GM18517 (cell line): ENCODE measurements at regions not wholly inside any gene's neighbourhood (a gene's known extent, or its start where the extent isn't known, plus 50 kb on each side); places are given as distances from the start of the nearest gene placed in this dataset.

Experiments used
- ATAC-seq: cut with Tn5 transposase; IDR thresholded peaks from one replicate; pipeline ENCODE4 v1.9.1; 2021; ENCODE audit warnings: mild to moderate bottlenecking, moderate library complexity; ENCODE audit not compliant: unreplicated experiment

DNA sequence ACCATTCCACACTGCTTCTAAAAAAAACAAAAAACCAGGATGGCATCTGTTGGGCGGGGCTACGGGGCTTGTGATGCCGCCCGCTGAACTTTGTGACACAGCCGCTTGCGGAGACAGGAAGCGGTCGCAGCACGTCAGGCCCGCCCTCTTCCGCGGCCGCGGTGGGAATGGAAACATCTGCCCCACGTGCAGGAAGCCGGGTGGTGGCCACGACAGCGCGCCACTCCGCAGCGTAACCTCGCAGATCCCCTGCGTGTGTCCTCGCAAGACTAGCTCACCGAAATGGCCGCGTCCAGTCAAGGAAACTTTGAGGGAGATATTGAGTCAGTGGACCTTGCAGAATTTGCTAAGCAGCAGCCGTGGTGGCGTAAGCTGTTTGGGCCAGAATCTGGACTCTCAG, 168.5 kb downstream of the SUCLG1 start:
- ATAC-seq = no peak

DNA sequence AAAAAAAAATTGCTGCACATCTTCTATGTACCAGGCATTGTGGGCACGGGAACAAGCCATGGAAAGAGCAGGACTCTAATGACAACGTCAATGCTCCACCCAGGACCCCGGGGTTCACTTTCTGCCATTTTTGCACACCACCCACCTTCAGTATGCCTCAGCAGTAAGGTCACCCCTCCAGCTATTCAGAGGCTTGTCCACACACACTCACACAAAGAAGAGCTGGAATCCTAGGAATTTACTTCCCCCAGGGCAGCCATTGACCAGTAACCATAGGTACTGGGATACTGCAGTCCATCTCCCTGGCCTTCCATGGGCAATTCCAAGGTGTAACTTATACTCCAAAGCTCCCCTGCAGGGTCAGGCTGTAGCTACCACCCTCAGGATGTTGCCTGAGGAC, 170.8 kb downstream of the SUCLG1 start:
- no peak for ATAC-seq

DNA sequence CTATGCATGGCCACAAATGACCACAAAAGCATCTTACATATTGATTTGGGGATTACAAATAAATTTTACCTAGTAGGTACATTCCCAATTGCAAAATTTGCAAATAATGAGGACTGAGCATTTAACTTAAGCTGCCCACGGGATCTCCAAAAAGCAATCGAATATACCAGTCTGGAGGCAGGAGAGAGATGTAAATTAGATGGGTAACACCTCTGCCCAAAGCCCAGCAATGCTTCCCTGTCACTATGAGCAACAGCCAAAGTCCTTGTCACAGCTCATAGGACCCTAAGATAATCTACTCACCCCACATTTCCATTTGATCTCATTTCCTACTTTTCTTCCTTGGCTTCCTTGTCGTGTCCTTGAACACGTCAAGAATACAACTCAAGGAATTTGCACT, 172.2 kb downstream of the SUCLG1 start:
- ATAC-seq = no peak

DNA sequence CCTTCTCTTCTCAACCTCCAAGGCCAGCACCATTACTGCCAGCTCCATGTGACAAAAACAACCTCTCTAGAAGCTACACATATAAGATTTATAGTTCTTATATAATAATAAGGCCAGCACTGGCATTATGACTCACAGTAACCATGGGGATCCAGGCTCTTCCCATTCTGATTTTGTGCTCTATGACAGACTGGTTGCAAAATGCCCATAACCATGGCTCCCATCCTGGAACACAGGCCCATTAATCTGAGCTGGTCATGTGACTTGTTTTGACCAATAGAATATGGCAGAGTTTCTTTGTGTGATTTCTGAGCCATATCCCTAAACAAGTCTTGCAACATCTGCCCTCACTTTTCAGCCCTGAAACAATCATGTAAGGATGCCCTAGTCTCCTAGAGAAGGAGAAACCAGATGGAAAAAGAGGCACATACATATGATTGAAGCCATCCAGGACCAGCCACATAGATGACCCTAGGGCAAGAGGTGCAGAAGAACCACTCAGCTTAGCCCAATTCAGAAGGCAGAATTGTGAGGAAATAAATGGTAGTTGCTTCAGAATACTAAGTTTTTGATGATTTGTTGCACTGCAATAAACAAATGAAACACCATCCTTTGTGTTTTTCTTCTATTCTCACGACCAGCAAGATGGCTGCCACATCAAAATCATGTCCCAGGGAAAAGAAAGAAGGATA, 173.9 kb downstream of the SUCLG1 start:
- ATAC-seq = no peak

DNA sequence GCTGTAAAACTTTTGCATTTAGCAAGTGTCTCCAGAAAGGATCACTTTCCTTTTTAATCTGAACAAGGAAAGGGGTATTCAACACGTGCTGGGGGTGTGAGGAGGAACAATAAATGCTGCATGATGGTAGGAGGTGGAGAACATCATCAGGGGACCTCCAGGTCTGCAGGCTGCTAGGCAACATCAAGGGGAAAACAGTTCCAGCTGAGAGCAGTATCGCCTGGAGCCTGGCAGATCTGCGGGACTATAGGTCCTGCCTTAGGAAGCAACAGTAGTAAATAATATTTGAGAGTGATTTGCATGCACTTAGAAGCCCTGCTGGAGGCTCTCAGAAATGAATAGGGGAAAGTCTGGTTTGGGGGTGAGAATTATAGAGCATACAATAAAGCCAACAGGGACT, 175.6 kb downstream of the SUCLG1 start:
- no peak for ATAC-seq

DNA sequence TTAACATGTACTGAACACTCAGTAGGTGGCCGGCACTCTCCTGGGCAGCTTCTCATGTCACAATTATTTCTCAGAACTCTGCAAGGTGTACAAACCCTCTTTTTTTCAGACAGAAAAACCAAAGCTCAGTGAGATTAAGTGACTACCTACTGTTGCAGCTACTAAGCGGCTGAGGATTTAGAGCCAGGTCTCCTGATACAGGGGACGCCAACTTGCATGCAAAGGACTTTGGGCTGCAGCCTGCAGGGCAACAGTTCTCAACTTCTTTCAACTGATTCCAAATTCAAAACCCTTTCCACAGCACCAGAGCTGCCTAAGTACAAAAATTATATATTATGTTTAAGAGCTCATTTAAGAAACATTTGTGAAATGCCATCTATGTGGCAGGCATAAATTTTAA, 177.6 kb downstream of the SUCLG1 start:
- ATAC-seq = no peak

DNA sequence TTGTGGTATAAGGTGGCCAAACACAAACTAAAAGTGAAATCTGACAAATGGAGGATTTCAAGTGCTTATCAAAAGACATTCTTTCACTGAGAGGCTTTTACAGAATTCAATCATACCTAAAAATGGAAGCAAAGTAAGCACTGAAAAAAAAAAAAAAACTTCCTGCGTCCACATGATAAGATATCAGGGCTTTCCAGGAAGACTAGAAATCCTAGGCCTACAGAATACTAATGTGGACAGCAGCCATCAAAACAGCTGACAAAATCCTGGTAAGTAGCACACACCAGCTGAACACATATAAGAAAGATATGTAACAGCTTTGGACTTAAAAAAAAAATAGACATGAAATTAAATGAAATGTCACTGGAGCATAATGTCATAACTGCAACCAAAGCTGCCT, 178.2 kb downstream of the SUCLG1 start:
- ATAC-seq = no peak

DNA sequence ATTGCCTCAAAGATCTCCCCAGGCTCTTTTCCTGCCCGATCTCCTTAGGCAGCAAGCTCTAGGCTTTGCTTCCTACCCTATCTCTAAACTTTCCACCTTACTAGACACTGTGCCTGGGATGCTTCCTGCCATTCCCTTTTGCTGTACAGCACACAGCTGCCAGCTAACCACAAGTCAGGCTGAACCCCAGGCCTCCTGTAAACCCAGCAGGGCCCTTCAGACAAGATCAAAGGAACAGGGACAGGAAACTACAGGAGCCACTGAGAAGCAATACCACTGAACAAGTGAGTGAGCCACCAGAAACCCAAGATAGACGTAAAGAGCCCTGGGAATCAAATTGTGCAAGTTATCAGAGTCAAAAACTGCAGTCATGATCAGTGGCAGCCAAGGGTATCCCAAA, 180.7 kb downstream of the SUCLG1 start:
- no peak for ATAC-seq

DNA sequence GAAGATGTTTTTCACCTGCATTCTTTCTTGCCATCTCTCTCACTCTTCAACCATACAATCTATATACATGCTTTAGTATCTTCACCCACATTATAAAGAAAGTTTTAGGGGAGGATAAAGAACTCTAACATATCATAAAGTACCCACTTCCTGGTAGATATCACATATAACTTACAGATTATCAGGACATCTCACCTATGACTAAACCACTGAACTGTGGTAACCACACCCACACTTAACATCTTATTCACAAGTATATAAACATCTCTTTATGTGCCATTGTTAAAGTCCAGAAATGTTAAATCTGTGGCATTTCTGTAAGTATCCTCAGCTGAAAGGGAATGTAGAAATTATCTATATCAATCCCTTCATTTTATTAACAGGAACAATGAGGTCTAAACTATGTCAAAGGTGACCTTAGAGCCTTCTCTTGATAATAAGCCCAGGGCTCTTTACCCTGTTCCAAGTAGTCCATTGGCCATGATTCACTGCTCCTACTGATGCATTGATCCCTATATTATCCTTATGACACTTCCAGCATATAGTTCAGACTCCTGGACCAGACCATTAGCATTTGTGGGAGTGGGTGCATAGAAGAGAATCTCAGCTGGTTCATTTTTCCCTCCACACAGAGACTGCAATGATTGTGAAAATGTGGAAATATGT, 182.4 kb downstream of the SUCLG1 start:
- ATAC-seq = no peak

DNA sequence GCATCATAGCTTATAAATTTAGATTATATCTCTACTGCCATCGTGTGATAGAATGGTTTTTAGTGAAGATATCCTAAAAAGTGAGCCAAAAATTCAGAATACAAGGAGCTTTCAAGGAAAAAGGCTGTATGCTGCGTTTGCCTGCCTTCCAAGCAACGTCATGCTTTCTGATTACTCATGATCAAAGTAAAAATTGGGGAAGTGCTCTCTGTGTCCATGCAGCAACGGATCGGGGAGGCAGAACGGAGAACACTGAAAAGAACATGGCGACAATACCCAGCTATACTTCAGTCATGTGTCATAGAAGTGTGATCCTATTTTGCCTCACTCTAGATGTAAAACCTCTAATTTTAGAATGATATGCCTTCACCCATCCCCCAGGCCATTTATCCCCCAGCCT, 185.7 kb downstream of the SUCLG1 start:
- ATAC-seq = no peak

DNA sequence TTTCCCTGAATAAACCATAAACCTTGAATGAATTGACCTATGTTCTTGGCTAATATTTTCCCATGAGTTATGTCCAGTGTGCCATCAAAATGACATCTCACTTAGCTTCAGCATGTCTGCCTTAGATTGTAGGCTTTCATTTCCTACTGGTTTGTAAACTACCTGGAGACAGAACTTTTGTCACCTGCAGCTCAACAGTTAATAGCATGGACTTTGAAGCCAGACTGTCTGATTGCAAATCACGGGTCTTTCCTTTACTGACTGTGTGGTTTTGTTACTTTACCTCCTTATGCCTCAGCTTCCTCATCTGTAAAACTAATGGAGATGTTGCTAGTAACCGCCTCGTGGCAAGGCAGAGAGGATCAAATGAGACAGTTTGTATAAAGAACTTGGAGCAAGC, 187.1 kb downstream of the SUCLG1 start:
- ATAC-seq = no peak

DNA sequence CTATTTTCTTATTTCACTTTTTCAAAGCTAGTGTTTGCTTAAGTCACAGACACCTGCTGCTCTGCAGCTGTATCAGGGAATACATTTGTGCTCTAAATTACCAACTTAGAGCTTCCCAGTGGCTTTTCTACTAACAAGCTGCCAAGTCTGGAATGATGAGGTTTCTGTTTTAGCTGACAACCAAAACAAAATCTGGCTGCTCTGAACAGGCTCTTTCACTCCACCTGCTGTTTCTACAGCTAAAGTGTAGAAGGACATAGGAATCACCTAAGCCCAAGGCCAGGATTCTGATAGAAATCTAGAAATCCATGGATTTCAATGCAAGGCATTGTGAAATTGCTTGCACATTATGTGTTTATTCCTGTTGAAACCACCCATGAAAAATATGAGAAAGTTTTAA, 201.2 kb downstream of the SUCLG1 start:
- ATAC-seq = no peak

DNA sequence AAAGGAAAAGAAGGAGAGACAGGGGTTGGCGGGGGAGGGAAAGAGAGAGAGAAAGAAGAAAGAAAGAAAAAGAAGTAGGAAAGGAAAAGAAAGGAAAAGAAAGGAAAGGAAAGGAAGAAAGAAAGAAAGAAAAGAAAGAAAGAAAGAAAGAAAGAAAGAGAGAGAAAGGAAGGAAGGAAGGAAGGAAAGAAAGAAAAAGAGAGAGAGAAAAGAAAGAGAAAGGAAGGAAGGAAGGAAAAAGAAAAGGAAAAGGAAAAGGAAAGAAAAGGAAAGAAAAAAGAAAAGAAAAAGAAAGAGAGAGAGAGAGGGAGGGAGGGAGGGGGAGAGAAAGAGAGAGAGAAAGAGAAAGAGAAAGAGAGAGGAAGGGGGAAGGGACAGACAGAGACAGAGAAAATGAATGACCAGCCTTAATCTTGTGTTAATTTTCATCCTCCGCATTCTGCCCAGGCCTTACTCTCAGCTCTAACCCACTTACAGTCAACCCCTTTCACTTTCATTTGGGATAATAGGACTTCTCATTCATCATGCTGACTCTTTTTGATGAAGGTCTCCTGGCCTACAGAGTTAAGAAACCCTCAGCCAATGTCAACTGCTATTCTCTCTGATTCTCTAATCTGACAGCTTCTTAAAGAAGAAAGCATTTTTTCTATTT, 207.3 kb downstream of the SUCLG1 start:
- no peak for ATAC-seq

DNA sequence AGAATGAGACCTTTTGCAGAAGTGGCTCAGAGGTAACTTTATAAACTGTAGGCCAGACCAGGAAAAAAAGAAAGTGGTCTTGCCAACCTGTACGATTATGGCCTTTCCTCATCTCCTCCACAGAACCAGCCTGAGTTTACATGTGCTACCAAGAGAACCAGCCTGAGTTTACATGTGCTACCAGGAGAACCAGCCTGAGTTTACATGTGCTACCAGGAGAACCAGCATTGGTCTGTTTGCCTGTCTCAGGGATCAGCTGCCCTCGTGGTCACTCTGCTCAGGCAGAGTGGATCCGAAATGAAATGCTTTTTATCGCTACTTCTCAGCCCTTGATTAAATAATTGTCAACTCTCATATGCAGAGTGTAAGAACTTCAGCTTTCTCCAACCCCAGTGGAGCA, 209.9 kb downstream of the SUCLG1 start:
- no peak for ATAC-seq

DNA sequence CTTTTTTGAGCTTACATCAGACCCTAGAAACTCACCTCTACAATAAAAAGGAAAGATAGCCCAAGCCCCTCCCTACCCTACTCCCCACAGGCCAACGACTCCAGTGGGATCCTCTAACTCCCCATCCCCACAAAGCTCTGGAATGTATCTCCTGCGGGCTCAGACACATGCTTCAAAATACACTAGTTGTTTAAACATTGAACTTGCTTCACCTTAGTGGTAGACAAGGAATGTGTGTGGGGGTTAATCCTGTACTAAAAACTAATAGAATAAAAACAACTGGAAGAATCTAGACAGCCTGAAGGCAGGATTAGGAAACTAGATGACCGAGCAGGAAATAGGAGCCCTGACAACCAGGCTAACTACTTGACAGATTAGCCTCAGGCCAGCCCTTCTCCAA, 211.5 kb downstream of the SUCLG1 start:
- ATAC-seq = no peak

DNA sequence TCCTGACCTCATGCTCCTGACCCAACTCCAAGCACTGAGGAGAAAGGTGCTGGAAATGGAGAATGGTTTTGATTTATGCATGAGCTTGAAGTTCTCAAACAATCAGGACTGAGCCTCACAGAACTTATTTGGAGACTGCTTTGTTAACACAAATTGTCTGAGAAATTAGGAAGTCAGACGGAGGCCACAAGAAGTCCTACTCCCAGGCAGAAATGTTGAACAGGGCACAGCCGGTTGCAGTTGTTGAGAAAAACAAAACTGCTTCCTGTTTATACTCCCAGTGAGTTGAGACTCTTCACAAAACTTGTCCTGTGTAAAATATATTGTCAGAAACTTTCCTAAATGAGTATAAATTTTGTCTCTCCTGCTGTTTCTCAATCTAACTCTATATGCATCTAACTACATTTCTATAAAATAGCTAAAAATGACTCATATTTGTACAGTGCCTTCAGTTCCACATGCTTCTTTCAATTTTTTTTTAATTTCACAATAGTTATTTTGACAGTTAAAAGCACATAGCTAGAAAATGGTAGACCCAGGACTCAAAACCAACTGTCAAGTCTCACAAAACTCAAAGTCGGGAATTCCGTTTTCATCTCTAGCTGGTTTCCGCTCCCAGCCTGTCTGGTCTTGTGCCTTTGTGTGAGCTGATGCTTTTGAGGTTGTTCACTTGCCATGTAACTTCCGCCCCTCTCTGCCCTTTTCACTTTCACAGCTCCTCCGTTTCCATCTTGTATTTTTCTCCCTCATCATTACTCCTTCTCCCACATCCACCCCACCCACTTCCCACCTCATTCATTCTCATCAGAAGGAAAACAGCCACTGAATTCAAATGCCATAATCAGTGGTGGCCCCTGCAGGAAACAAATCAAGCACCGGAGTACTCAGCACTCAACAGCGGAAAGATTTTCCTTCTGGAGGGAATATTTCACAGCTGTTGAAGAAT, 215.0 kb downstream of the SUCLG1 start:
- no peak for ATAC-seq

DNA sequence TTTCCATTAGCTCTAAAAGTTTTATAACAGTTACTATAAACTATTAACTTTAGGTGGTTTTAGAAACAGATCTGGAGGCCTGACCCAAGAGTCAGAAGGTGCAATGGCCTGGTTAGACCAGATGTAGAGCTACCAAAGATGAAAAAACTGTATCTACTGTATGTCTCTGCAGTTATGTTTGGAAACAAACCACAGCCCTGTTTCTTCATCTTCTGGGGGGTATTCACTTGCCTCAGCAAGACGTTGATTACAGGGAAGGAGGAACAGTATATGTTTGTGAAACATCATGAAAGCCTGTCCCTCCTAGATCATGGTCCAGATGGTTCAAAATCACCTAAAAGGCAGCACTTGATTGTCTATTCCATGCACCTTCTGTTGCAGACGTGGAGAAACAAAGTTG, 220.2 kb downstream of the SUCLG1 start:
- ATAC-seq = no peak

DNA sequence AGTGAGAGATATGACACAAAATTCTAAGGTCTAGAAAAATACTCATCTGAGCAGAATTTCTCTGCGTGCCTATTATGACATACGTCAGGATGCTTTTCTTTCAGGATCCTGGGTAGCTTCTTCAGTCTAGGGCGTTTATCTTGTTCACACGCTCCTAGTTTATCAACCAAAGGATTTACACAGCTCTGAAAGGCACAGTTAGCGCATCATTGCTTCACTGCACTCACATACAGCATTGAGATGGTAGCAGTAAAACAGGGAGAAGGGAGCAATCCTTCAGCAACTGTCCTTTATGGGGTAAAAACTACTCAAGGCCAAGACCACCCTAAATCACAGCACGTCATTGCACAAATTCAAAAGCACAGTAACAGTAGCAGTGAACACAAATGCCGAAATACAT, 222.8 kb downstream of the SUCLG1 start:
- ATAC-seq = no peak

DNA sequence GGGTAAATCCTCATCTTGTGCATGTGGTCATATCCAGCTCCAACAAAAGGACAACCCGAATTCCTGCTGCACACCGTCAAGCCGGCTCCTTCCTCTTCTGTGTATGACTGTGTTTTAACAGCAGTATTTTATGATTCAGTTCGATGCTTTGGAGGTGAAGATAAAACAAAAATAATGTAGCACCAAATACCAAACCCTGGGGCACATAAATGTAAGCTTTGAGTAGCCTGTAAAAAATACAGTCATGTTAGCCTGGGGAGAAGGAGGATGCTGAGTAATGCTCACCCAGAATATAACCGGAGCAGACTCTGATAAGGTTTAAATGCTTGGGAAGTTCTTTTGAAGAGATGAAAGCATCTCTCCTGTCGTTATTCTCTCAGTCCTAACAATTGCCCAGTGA, 225.0 kb downstream of the SUCLG1 start:
- no peak for ATAC-seq

DNA sequence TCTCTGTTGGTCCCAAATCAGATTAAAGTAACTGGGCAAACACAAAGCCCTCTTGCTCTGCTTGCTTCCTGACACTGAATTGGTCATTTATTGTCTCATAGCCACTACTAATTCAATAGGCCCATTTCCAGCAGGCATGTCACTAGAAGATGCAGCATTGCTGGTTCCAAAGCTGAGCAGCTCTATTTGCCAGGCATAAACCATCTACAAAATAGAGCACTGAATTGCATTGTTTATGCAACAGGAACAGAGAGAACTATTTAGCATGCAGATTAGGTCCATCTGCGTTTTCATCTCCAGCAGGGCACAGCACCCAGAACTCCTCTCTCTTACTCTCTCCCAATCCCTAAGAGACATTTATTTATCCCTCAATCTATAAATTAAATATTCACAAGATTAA, 227.6 kb downstream of the SUCLG1 start:
- no peak for ATAC-seq

DNA sequence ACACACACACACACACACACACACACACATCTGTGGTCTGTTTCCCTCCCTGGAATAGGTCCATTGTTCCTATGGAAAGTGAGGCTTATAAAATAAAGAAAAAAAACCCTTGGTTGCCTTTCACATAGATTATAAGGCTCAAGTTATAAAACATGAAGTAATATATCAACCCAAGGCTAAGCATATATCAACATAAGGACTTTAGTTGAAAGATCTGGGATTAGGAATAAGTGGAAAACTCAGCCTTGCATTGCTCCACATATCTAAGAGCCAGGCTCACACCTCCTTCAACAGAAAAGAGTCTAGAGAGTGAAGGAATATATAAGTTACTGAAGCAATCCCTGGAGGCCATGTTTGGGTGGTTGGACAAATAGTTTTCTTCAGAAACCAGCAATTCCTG, 235.0 kb downstream of the SUCLG1 start:
- ATAC-seq = no peak
